AG10803 (cell line): ENCODE measurements at regions not wholly inside any gene's neighbourhood (a gene's known extent, or its start where the extent isn't known, plus 50 kb on each side); places are given as distances from the start of the nearest gene placed in this dataset.

Source experiments
- DNase-seq: peaks from one replicate; pipeline ENCODE4 v3.0.0; 2010; ENCODE audit warnings: low read depth
- H3K4me3 ChIP-seq: 2 replicates; pipeline ENCODE4 v1.5.1; 2011; ENCODE audit warnings: mild to moderate bottlenecking, low read length, control low read depth
- TF ChIP-seq, protein P1 (sequence below): conservative IDR thresholded peaks from 2 replicates; pipeline ENCODE4 v1.5.1; 2011; ENCODE audit warnings: mild to moderate bottlenecking, low read length, control low read depth, inconsistent platforms

DNA sequence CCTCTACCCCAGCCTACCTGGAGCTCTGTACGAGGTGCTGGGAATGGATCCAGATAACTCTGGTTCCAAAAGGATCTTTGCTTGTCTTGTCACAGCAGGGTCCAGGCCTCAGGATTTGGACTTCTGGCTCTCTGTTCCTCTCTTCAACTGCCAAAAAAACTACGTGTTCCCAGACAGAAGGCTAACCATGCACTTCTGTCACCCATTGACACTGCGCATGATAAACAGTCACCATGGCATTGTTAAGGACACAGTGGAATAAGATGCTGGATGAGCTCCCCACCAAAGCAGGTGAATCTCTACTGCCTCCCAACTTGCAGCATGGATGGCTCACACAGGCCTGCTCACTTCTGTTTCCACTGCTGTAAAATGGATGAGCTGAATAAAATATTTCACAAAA, 637.9 kb downstream of the TNS3 start:
- TF ChIP-seq, protein P1, sequence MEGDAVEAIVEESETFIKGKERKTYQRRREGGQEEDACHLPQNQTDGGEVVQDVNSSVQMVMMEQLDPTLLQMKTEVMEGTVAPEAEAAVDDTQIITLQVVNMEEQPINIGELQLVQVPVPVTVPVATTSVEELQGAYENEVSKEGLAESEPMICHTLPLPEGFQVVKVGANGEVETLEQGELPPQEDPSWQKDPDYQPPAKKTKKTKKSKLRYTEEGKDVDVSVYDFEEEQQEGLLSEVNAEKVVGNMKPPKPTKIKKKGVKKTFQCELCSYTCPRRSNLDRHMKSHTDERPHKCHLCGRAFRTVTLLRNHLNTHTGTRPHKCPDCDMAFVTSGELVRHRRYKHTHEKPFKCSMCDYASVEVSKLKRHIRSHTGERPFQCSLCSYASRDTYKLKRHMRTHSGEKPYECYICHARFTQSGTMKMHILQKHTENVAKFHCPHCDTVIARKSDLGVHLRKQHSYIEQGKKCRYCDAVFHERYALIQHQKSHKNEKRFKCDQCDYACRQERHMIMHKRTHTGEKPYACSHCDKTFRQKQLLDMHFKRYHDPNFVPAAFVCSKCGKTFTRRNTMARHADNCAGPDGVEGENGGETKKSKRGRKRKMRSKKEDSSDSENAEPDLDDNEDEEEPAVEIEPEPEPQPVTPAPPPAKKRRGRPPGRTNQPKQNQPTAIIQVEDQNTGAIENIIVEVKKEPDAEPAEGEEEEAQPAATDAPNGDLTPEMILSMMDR = no peak
- DNase-seq = no peak
- no peak overlapping the region for H3K4me3 ChIP-seq

GRCh38 chr7:46942574-46942973, 639.3 kb downstream of the TNS3 start:
- DNase-seq = no peak
- no peak overlapping the region for H3K4me3 ChIP-seq
- TF ChIP-seq, protein P1 = no peak

DNA sequence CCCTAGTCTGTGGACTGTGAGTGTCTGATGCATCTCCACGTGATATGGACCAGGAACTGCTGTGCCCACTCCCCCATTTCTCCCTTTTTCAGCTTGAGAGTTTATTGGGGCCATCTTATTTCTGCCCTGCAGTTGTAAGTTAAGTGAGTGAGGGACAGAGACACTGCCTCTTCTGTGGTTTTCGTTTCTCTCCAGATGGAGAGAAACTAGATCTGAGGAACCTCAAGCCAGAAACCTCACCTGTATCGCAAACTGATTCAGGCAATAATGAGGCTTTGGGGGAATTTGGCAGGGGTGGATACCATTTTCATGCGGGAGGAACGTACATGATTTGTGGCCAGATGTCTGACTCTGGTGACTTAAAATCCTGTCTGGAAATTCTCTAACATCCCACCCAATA, 641.7 kb downstream of the TNS3 start:
- H3K4me3 ChIP-seq = no peak overlapping the region
- no peak for DNase-seq
- TF ChIP-seq, protein P1 = no peak

- H3K4me3 ChIP-seq = no peak overlapping the region
- DNase-seq = no peak
- TF ChIP-seq, protein P1 = no peak
Observed at GRCh38 chr7:46939558-46939957, 642.4 kb downstream of the TNS3 start.

DNA sequence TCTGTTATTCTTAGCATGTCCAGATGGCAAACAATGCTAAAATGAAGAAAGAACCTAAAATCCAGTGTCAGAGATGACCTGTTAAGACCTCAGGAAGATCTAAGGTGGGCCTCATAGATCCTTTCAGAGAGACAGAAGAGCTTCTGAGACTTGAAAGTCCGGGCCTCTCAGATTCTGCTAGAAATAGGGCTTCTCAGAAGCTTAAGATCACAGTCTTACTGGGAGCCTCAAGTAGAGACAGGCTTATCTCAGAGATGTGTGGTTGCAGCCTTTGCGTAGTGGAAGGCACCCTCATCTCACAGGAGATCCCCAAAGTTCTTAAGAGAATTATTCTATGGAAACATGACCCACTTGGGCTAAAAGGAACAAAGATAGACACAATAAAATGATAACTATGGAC, 642.8 kb downstream of the TNS3 start:
- no peak for DNase-seq
- H3K4me3 ChIP-seq = no peak overlapping the region
- TF ChIP-seq, protein P1 = no peak

DNA sequence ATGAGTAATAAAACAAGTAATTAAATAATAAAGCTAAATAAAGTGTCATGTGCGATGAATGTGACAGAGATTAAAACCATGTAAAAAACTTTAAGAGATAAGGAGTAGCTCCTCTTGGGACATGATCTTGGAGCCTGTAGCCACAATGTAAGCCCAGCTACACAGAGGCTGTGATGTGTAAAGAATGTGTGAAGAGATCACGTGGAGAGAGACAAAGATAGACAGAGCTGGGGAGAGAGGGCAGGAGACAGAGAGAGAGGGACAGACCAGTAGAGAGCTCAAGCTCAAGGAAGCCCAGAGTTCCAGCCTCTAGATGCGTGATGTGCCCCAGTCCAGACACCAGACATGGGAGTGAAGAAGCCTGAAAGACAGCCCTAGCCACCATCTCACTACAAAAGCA, 644.1 kb downstream of the TNS3 start:
- TF ChIP-seq, protein P1 = no peak

DNA sequence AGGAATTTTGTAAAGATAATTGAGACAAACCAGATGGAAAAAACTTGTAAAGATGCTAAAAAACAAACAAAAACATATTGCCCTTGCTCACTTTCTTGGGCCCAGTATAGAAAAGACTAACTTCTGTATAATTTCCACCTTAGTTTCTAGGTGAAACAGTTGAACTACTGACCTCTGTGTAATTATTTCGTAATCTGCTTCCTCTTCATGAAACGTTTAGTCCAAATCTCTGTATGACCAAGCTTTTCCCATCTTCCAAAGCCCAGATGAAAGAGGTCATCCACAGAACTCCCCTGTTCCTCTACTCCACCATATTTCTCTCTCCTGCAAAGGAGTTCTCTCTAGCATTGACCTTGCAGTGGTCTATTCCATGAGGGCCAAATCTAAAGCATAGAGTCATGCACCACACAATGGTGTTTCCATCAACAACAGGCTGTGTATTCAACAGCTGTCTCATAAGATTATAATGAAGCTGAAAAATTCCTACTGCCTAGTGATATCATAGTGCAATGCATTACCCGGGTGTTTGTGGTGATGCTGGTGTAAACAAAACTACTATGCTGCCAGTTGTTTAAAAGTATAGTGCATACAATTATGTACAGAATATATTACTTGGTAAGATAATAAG, 647.6 kb downstream of the TNS3 start:
- no peak overlapping the region for H3K4me3 ChIP-seq
- DNase-seq = peak; percentile 57
- TF ChIP-seq, protein P1 = no peak

More for the DNA sequence above, 644.1 kb downstream of the TNS3 start:
- DNase-seq = no peak
- no peak overlapping the region for H3K4me3 ChIP-seq
